ENCODE measurements at regions not wholly inside any gene's neighbourhood (a gene's known extent, or its start where the extent isn't known, plus 50 kb on each side); places are given as distances from the start of the nearest gene placed in this dataset.

GRCh38 chr4:136680761-136681160, 851.5 kb downstream of the PCDH18 start:
- TF ChIP-seq EZH2phosphoT487 (IDR thresholded peaks at IDR 0.05; ENCODE audit: borderline replicate concordance): no peak
- TF ChIP-seq CTCF (IDR thresholded peaks at IDR 0.05 in 2 of 3, conservative IDR thresholded peaks at IDR 0.05 in 1 of 3; ENCODE audit: borderline replicate concordance in 1 of 3, insufficient read depth in 1 of 3, low read depth in 2 of 3, low read length in 2 of 3): no peak
- TF ChIP-seq POLR2A (IDR thresholded peaks at IDR 0.05; ENCODE audit: borderline replicate concordance, extremely low read depth, insufficient read depth, insufficient read length): no peak
- TF ChIP-seq SP1 (IDR thresholded peaks at IDR 0.05; ENCODE audit: low read depth): no peak
- no peak for TF ChIP-seq REST (IDR thresholded peaks at IDR 0.05; ENCODE audit: low read depth)
- TF ChIP-seq YY1 (IDR thresholded peaks at IDR 0.05; ENCODE audit: extremely low read depth, insufficient replicate concordance, low read depth, low read length): no peak
- no peak for TF ChIP-seq ZNF274 (IDR thresholded peaks at IDR 0.05; ENCODE audit: low read depth, low read length)
- no peak for TF ChIP-seq SIN3A (IDR thresholded peaks at IDR 0.05; ENCODE audit: low read depth)
- no peak for TF ChIP-seq EZH2 (IDR thresholded peaks at IDR 0.05)
- no peak for TF ChIP-seq CBX3 (IDR thresholded peaks at IDR 0.05; ENCODE audit: low read depth)

Data from HCT116 (cell line).